ENCODE measurements at regions not wholly inside any gene's neighbourhood (a gene's known extent, or its start where the extent isn't known, plus 50 kb on each side); places are given as distances from the start of the nearest gene placed in this dataset.

DNA sequence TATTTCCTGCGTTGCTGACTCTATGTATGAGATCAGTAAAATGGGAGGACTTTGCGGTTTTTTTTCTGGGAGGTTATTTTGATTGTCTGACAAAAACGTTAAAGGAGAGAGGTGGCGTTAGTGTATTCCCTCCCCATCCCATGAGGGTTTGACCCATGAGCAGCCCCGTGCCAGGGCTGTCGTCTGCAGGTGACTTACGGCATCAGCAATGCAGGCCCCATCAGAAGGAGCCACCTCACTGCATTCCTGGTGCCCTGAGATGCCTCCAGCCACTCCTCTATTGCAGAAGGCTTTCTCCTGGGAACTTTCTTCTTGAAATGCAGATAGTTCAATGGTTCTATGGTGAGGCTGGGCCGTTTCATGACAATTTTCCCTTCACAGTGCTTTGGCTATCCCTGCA, 149.3 kb downstream of the TTLL2 start:
- TF ChIP-seq, protein P1, sequence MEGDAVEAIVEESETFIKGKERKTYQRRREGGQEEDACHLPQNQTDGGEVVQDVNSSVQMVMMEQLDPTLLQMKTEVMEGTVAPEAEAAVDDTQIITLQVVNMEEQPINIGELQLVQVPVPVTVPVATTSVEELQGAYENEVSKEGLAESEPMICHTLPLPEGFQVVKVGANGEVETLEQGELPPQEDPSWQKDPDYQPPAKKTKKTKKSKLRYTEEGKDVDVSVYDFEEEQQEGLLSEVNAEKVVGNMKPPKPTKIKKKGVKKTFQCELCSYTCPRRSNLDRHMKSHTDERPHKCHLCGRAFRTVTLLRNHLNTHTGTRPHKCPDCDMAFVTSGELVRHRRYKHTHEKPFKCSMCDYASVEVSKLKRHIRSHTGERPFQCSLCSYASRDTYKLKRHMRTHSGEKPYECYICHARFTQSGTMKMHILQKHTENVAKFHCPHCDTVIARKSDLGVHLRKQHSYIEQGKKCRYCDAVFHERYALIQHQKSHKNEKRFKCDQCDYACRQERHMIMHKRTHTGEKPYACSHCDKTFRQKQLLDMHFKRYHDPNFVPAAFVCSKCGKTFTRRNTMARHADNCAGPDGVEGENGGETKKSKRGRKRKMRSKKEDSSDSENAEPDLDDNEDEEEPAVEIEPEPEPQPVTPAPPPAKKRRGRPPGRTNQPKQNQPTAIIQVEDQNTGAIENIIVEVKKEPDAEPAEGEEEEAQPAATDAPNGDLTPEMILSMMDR (conservative IDR thresholded peaks at IDR 0.05) = no peak
- no peak overlapping the region for H3K27ac ChIP-seq

DNA sequence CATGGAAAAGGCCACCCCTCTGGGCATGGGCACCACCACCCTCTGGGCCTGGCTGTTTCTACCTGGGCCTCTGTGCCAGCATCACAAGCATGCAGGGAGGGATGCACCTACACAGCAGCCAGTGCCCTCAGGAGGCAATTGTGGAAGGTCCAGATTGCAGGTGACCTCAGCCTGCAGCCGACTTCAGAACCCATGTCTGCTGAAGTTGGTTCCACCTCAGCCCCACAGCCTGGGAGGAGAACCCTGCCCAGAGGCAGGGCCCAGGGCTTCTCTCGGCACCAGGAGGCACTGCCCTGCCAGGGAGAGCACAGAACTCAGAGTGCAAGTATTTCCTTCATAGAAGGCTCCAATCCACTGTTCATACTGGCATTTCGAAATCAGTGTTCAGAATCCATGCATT, 149.8 kb downstream of the TTLL2 start:
- H3K27ac ChIP-seq = no peak overlapping the region
- TF ChIP-seq, protein P1 (conservative IDR thresholded peaks at IDR 0.05) = no peak

DNA sequence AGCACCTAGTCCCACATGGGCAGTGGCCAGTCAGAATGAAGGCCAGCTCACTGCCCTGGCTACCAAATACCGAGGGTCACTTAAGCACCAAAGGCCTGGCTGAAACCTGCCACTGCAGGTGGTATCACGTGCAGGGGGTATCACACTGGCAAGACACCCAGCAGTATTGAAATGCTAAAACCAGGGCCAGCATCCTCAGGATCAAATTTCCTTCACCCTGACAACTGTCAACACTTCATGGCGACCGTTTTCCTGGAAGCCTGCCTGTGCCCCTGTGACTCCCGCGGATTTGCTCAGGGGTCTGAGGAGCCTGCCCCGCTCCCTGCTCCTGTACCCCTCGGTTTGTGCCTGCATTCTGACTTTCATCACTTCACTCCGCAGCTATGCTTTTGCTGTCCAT, 151.1 kb downstream of the TTLL2 start:
- no peak overlapping the region for H3K27ac ChIP-seq
- TF ChIP-seq, protein P1 (conservative IDR thresholded peaks at IDR 0.05) = no peak

DNA sequence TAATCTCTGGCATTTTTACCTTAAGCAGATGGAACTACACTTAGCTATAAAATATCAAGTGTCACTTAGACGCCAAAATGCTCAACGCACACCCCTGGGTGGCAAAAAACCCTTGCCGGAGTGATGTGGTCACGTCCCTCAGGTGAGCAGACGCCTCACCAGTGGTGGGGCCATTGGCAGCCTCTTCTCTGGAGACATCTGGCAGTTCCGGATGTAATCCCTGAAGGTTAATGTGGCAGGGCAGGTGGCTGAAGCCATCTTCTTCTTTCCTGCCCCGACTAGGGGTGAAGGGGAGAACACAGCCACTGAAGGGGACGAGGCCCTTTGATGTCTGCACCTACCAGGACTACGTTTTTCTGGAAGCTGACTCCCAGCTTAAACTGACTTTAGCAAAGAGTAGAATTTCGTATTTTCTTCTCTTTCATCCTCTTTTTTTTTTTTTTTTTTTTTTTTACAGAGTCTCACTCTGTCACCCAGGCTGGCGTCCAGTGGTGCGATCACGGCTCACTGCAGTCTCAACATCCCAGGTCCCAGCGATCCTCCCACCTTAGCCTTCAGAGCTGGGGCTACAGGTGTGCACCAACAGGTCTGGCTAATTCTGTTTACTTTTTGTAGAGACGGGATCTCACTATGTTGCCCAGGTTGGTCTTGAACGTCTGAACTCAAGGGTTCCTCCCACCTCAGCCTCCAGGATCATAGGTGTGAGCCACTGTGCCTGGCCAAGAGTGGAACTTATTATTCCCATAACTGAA, 152.1 kb downstream of the TTLL2 start:
- H3K27ac ChIP-seq = no peak overlapping the region
- TF ChIP-seq, protein P1 (conservative IDR thresholded peaks at IDR 0.05) = no peak

DNA sequence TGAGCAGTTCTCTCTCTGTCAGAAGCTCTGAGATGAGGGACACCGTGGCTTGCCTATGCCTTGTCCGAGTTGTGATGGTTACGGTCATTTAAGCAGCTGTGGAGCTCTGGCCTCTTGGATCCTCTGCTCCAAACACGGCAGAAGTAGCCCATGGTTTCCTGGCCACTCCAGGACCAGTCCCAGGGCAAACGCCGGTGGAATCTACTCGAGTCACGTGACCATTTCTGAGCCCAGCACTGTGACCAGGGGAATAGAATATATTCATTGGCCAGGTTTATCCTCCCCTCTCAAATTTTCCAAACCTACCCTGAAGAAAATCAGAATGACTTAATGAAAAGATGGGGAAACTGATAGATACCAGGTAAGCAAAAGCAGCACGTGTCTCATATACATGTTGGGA, 152.8 kb downstream of the TTLL2 start:
- TF ChIP-seq, protein P1 (conservative IDR thresholded peaks at IDR 0.05) = no peak
- H3K27ac ChIP-seq = no peak overlapping the region

DNA sequence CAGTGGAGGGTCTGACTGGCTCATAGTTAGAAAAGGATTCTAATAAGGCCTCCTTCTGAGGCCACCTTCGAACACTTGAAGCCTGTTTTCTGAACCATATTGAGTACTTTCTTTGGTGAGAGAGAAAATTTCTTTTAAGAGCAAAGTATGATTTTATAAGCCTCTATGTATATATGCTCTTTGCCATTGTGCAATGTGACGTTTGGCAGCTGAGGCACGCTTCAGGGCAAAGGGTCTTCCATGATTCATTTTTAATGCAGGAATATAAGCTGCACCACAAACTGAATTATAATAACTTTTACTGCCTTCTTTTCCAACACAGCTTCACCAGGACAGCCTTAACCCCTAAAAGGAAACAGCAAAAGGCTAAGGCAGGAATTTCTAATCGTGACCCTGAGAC, 154.4 kb downstream of the TTLL2 start:
- TF ChIP-seq, protein P1 (conservative IDR thresholded peaks at IDR 0.05) = no peak

DNA sequence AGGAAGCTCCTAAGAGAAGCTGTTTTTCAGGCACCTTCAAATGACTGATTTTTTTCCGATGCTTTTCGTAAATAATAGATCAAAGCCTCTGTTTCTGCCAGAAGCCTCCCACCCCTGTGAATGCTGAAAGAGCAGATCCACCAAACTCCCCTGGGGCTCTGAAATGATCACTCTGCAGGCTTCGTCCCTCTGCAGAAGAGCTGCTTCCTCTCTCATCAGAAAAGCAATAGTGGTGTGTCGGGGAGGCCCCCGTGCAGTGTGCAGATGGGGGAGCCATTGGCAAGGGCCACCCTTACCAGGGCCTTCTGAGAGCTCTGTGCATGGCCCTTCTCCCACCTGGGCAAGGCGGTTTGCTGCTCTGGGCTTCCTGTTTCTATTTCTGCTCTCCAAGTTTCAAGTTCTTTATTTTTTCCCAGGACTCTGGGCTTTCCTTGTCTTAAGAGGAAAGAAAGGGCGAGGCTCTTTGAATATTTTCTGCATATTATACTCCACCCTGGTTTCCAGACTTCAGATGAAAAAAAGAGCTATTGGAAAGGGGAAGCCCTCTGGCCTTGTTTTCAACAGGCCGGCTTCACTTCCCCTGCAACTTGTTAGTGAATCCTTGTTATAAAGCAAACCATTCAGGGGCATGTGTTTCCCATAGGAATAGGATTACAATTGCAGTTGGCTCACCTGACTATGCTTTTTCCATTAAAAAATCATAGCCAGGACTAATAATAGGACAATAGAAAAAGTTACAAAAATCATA, 155.2 kb downstream of the TTLL2 start:
- no peak overlapping the region for H3K27ac ChIP-seq
- TF ChIP-seq, protein P1 (conservative IDR thresholded peaks at IDR 0.05) = no peak

More for the DNA sequence above, 154.4 kb downstream of the TTLL2 start:
- H3K27ac ChIP-seq = no peak overlapping the region
